Lower leg skin (tissue), 4 donors: ENCODE measurements at regions not wholly inside any gene's neighbourhood (a gene's known extent, or its start where the extent isn't known, plus 50 kb on each side); places are given as distances from the start of the nearest gene placed in this dataset.

ENCODE experiments used
- DNase-seq, 2 donors: peaks; one replicate each; pipeline ENCODE4 v3.0.0-alpha.2; 2019; ENCODE audit warnings: low spot score in 2 of 2
- H3K4me3 ChIP-seq: fragments of 200-600 bp; sonication (generic); 2 replicates; pipeline ENCODE4 v1.5.1; 2017; ENCODE audit warnings: mild to moderate bottlenecking, low read depth; ENCODE audit not compliant: poor library complexity, severe bottlenecking
- CTCF ChIP-seq, 3 donors: fragments of 450-650 bp; IDR thresholded peaks; one replicate each; pipeline ENCODE4 v1.5.1; 2016; ENCODE audit warnings: antibody characterized with exemption in 3 of 3, mild to moderate bottlenecking in 3 of 3, moderate library complexity in 2 of 3
- POLR2A ChIP-seq, 2 donors: fragments of 450-650 bp; IDR thresholded peaks; one replicate each; pipeline ENCODE4 v1.6.1; 2016 to 2017; ENCODE audit warnings: antibody characterized with exemption in 2 of 2, mild to moderate bottlenecking in 1 of 2, moderate library complexity in 1 of 2
- WGBS, 2 donors: methylation state at CpG; one replicate each; pipeline ENCODE4 v1.1.5; 2018; 5-methylcytosine and 5-hydroxymethylcytosine counted together
- intact Hi-C: fragments of 100-400 bp; cut with DNase I; formaldehyde crosslinking; loops from one replicate; pipeline ENCODE4 v1.15.0; 2023; ENCODE audit warnings: low total_unique reads

- DNase-seq: no peak
- no peak overlapping the region for H3K4me3 ChIP-seq
- intact Hi-C loops: no loop called here
- 75 to 93% methylated on average over 1 of the region's 1 CpG for WGBS, 2 donors
- TF ChIP-seq POLR2A (IDR thresholded peaks at IDR 0.05) (no peak), CTCF (IDR thresholded peaks at IDR 0.05) (no peak)
These were observed 1382.2 kb downstream of the SLITRK5 start for GRCh38 chr13:89053418-89053817.

- no peak for TF ChIP-seq POLR2A (IDR thresholded peaks at IDR 0.05)
- TF ChIP-seq CTCF (IDR thresholded peaks at IDR 0.05): no peak
- DNase-seq: no peak
- H3K4me3 ChIP-seq: no peak overlapping the region
- intact Hi-C loops: no loop called here
These were observed 1386.1 kb downstream of the SLITRK5 start for GRCh38 chr13:89057274-89057673.

- TF ChIP-seq POLR2A (IDR thresholded peaks at IDR 0.05) (no peak), CTCF (IDR thresholded peaks at IDR 0.05) (no peak)
- H3K4me3 ChIP-seq: no peak overlapping the region
- intact Hi-C loops: no loop called here
- WGBS, 2 donors: 85 to 89% methylated on average over 3 of the region's 3 CpGs
- no peak for DNase-seq
These were observed 1386.7 kb downstream of the SLITRK5 start for GRCh38 chr13:89057862-89058261.

GRCh38 chr13:89061821-89062220 lies 1390.7 kb downstream of the SLITRK5 start:
- TF ChIP-seq POLR2A (IDR thresholded peaks at IDR 0.05): no peak
- no peak for TF ChIP-seq CTCF (IDR thresholded peaks at IDR 0.05)
- 67 to 82% methylated on average over 1 of the region's 1 CpG for WGBS, 2 donors
- DNase-seq: no peak
- intact Hi-C loops: no loop called here
- no peak overlapping the region for H3K4me3 ChIP-seq

- intact Hi-C loops: no loop called here
- TF ChIP-seq CTCF (IDR thresholded peaks at IDR 0.05): no peak
- no peak for TF ChIP-seq POLR2A (IDR thresholded peaks at IDR 0.05)
- DNase-seq: no peak
- no peak overlapping the region for H3K4me3 ChIP-seq
- WGBS, 2 donors: 33 to 36% methylated on average over 9 of the region's 9 CpGs
These were observed 1395.8 kb downstream of the SLITRK5 start for GRCh38 chr13:89066868-89067466.

GRCh38 chr13:89072979-89073378 lies 1401.8 kb downstream of the SLITRK5 start:
- 59 to 65% methylated on average over 1 of the region's 1 CpG for WGBS, 2 donors

More at GRCh38 chr13:89072979-89073378, 1401.8 kb downstream of the SLITRK5 start:
- H3K4me3 ChIP-seq: no peak overlapping the region
- intact Hi-C loops: no loop called here
- no peak for DNase-seq
- TF ChIP-seq CTCF (IDR thresholded peaks at IDR 0.05): no peak
- no peak for TF ChIP-seq POLR2A (IDR thresholded peaks at IDR 0.05)
